ENCODE measurements at regions not wholly inside any gene's neighbourhood (a gene's known extent, or its start where the extent isn't known, plus 50 kb on each side); places are given as distances from the start of the nearest gene placed in this dataset.
"Not testable (repeated sequence)": the region's sequence is repeated elsewhere in the genome, so short reads cannot be mapped to it uniquely, and the experiment has no call there.

DNA sequence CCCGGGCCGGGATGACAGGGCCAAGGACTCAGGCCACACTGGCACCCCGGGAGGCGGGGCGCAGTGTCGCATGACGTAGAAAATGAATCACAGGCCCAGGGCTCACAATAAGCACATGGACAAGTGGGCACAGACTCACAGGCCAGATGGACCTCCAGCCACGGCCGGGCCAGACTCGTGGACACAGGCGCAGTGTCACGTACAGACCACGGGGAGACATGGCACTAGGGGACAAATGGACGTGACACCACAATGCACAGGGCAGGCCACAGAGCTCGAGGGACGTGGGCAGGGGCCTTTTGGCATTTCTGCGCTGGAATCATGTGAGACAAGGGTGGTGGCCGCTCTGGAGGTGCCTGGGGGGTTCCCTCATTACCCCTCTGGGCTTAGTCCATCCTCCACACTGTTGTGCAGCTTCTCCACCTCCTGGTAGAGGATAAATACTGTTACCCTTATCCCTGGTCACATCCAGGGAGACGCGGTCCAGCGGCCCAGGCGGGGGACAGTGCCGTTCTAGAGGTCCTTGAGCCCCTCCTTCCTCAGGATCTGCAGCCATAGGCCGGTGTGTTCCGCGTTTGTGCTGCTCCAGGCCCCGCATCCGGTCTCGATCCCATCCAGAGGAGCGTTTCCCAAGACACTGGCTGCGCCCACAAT is 649.8 kb upstream of the ZNF722 start:
- TF ChIP-seq, protein P1, sequence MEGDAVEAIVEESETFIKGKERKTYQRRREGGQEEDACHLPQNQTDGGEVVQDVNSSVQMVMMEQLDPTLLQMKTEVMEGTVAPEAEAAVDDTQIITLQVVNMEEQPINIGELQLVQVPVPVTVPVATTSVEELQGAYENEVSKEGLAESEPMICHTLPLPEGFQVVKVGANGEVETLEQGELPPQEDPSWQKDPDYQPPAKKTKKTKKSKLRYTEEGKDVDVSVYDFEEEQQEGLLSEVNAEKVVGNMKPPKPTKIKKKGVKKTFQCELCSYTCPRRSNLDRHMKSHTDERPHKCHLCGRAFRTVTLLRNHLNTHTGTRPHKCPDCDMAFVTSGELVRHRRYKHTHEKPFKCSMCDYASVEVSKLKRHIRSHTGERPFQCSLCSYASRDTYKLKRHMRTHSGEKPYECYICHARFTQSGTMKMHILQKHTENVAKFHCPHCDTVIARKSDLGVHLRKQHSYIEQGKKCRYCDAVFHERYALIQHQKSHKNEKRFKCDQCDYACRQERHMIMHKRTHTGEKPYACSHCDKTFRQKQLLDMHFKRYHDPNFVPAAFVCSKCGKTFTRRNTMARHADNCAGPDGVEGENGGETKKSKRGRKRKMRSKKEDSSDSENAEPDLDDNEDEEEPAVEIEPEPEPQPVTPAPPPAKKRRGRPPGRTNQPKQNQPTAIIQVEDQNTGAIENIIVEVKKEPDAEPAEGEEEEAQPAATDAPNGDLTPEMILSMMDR (IDR thresholded peaks at IDR 0.05), result not testable (repeated sequence)
- TF ChIP-seq POLR2A, EP300 (IDR thresholded peaks at IDR 0.05): not testable (repeated sequence)
